ENCODE measurements at regions not wholly inside any gene's neighbourhood (a gene's known extent, or its start where the extent isn't known, plus 50 kb on each side); places are given as distances from the start of the nearest gene placed in this dataset.
"Not testable (repeated sequence)": the region's sequence is repeated elsewhere in the genome, so short reads cannot be mapped to it uniquely, and the experiment has no call there.

DNA sequence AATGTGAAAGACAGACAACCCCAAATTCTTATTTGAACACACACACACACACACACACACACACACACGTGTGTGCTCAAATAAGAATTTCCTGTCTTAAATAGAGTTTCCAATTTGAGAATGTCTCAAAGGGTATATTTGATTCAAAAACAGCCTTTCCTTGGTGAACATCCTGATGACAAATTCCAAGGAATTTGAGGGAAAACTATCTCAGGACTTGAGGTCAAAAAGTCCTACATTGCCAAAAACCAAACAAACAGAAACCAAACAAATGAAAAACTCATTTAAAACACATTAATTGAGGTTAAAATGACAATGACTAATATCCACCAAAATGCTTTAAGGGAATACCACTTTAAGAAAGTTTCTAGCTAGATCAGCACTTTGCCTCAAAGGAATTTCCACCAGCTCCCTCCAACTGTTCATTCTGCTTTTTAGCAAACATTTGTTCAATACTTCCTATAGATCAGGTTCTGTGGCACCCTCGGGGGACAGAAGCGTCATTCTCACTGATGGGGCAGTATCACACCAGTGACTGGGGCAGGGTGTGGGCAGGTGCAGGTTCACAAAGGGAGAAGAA lies 232.1 kb upstream of the TRIB2 start:
- Mint-ChIP-seq H3K27me3 (ENCODE audit: low read depth) (no peaks in the 10 kb centered on the region), H3K4me1 (ENCODE audit: low read depth) (peaks cover 47% of the 10 kb centered on the region), H3K4me3 (no peak overlapping the region), H3K27ac (no peak overlapping the region), H3K36me3 (ENCODE audit: insufficient read depth in 2 of 2) (no peaks in the 10 kb centered on the region), H3K9me3 (peaks cover 0 to 4% of the 10 kb centered on the region in 2 donors)
- ATAC-seq (replicated peaks in 1 of 2) (no peak), DNase-seq (no peak)

- no peak overlapping the region for H3K4me3 Mint-ChIP-seq
- ATAC-seq (replicated peaks in 1 of 2), result no peak
- no peak for DNase-seq
- no peaks in the 10 kb centered on the region for H3K9me3 Mint-ChIP-seq
- peak overlapping the region; percentile 38 for H3K27ac Mint-ChIP-seq
- peaks cover 52% of the 10 kb centered on the region for H3K4me1 Mint-ChIP-seq (ENCODE audit: low read depth)
- no peaks in the 10 kb centered on the region for H3K36me3 Mint-ChIP-seq (ENCODE audit: insufficient read depth in 2 of 2)
- no peaks in the 10 kb centered on the region for H3K27me3 Mint-ChIP-seq (ENCODE audit: low read depth)
These were observed 230.3 kb upstream of the TRIB2 start for GRCh38 chr2:12486205-12487118.

- no peak overlapping the region for H3K27ac Mint-ChIP-seq
- H3K36me3 Mint-ChIP-seq (ENCODE audit: insufficient read depth in 2 of 2), result no peaks in the 10 kb centered on the region
- ATAC-seq (replicated peaks in 1 of 2) (no peak), DNase-seq (no peak)
- no peaks in the 10 kb centered on the region for H3K27me3 Mint-ChIP-seq (ENCODE audit: low read depth)
- peak overlapping the region in 1 of 2 donors; percentile 83 for H3K4me3 Mint-ChIP-seq
- peaks cover 52% of the 10 kb centered on the region for H3K4me1 Mint-ChIP-seq (ENCODE audit: low read depth)
- H3K9me3 Mint-ChIP-seq, result no peaks in the 10 kb centered on the region
These were observed 229.3 kb upstream of the TRIB2 start for GRCh38 chr2:12487253-12488004.

- peak overlapping the region; percentile 88 for H3K27ac Mint-ChIP-seq
- H3K36me3 Mint-ChIP-seq (ENCODE audit: insufficient read depth in 2 of 2), result no peaks in the 10 kb centered on the region
- H3K4me1 Mint-ChIP-seq (ENCODE audit: low read depth), result peaks cover 60% of the 10 kb centered on the region
- no peaks in the 10 kb centered on the region for H3K9me3 Mint-ChIP-seq
- ATAC-seq (replicated peaks in 1 of 2) (peak; percentile 66 to 79), DNase-seq (peak; percentile 21 to 50)
- H3K27me3 Mint-ChIP-seq (ENCODE audit: low read depth), result no peaks in the 10 kb centered on the region
- peak overlapping the region; percentile 27 to 83 for H3K4me3 Mint-ChIP-seq
These were observed 228.1 kb upstream of the TRIB2 start for GRCh38 chr2:12488352-12489318.

DNA sequence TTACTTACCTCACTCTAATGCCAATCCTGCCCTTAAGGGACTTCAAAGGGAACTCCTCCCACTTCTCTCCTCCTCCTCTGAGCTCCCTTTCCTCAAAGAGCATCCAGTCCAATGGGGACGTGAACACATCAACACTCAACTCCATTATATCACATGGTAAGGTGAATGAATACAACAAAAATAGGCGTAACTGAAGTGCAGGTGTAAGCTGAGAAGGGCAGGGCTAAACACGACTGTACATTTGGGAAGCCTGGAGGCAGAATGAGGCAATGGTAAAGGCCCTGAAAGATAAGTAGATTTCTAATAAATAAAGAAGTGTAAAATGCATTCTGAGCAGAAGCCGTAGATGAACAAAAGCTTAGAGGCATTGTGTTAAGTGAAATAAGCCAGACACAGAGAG lies 226.1 kb upstream of the TRIB2 start:
- DNase-seq (no peak), ATAC-seq (replicated peaks in 1 of 2) (no peak)
- Mint-ChIP-seq H3K4me3 (no peak overlapping the region), H3K9me3 (no peaks in the 10 kb centered on the region), H3K4me1 (ENCODE audit: low read depth) (peaks cover 57% of the 10 kb centered on the region), H3K36me3 (ENCODE audit: insufficient read depth in 2 of 2) (no peaks in the 10 kb centered on the region), H3K27me3 (ENCODE audit: low read depth) (no peaks in the 10 kb centered on the region), H3K27ac (no peak overlapping the region)

- not testable (repeated sequence) for H3K9me3 Mint-ChIP-seq, DNase-seq
These were observed 224.4 kb upstream of the TRIB2 start for GRCh38 chr2:12492360-12492759.

GRCh38 chr2:12493031-12493513 lies 223.7 kb upstream of the TRIB2 start:
- Mint-ChIP-seq H3K36me3 (ENCODE audit: insufficient read depth in 2 of 2) (no peaks in the 10 kb centered on the region), H3K9me3 (peaks cover 0 to 2% of the 10 kb centered on the region in 2 donors), H3K4me3 (peak overlapping the region in 1 of 2 donors; percentile 15), H3K4me1 (ENCODE audit: low read depth) (peaks cover 56% of the 10 kb centered on the region), H3K27me3 (ENCODE audit: low read depth) (no peaks in the 10 kb centered on the region), H3K27ac (peak overlapping the region; percentile 29)
- ATAC-seq (replicated peaks in 1 of 2), result peak; percentile 74 to 81
- peak; percentile 46 to 50 for DNase-seq

More at GRCh38 chr2:12492360-12492759, 224.4 kb upstream of the TRIB2 start:
- not testable (repeated sequence) for H3K36me3 Mint-ChIP-seq (ENCODE audit: insufficient read depth in 2 of 2); H3K27ac Mint-ChIP-seq; H3K27me3 Mint-ChIP-seq (ENCODE audit: low read depth); ATAC-seq (replicated peaks in 1 of 2); H3K4me3 Mint-ChIP-seq
- H3K4me1 Mint-ChIP-seq (ENCODE audit: low read depth), result peaks cover 56% of the 10 kb centered on the region

DNA sequence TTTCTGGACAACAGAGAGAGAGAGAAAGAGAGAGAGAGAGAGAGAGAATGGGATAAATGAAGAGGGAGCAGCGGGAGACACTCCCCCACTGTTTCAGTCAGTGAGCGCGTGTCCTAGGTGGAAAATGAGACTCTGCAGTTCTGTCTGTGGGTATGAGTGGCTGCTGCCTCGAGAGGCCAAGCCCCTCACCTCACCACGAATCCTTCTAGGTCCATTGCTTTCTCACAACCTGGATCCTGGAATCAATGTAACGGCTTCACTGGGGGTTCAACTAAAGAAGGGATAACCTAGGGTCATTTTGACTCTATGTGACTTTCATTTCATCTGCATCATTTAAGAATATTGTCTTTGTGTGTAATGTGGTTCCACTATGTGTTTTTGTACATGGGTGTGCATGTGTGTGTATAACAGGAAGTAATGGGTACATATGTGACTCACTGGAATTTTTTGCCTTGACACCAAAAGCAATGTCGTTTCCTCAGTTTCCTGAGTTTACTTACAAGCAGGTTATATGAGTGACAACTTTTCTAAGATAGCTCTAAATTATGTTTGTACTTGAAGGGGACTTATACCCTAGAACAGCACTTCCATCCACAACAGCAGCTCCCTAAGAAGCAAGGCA lies 221.4 kb upstream of the TRIB2 start:
- ATAC-seq (replicated peaks in 1 of 2), result peak; percentile 69 to 79
- DNase-seq, result peak in 1 of 2 donors; percentile 14
- no peaks in the 10 kb centered on the region for H3K27me3 Mint-ChIP-seq (ENCODE audit: low read depth)
- H3K4me1 Mint-ChIP-seq (ENCODE audit: low read depth), result peaks cover 59% of the 10 kb centered on the region
- H3K36me3 Mint-ChIP-seq (ENCODE audit: insufficient read depth in 2 of 2), result no peaks in the 10 kb centered on the region
- peak overlapping the region; percentile 87 for H3K27ac Mint-ChIP-seq
- peaks cover 0 to 2% of the 10 kb centered on the region in 2 donors for H3K9me3 Mint-ChIP-seq
- H3K4me3 Mint-ChIP-seq, result peak overlapping the region; percentile 40 to 87

DNA sequence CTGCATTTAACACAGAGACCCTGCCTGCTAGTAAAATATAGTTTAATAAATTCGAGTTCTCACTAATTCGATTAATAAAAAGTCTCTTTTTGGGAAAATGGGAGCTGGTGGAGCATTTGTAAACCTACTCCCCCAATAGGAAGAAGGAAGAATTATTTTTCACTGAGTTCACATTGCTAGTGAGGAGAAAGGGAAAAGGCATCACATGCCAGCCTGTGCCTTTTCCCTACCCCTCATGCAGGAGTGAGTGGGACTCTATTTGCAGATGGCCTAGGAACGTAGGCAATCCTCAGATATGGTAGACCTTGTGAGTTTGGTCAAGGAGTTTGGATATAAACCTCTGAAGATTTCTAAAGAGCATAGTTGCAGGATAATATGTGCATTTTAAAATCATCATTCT lies 218.4 kb upstream of the TRIB2 start:
- H3K4me1 Mint-ChIP-seq (ENCODE audit: low read depth), result peaks cover 79% of the 10 kb centered on the region
- H3K36me3 Mint-ChIP-seq (ENCODE audit: insufficient read depth in 2 of 2), result no peaks in the 10 kb centered on the region
- peaks cover 0 to 4% of the 10 kb centered on the region in 2 donors for H3K9me3 Mint-ChIP-seq
- DNase-seq (no peak), ATAC-seq (replicated peaks in 1 of 2) (no peak)
- H3K27ac Mint-ChIP-seq, result peak overlapping the region; percentile 21
- peak overlapping the region in 1 of 2 donors; percentile 15 for H3K4me3 Mint-ChIP-seq
- no peaks in the 10 kb centered on the region for H3K27me3 Mint-ChIP-seq (ENCODE audit: low read depth)

DNA sequence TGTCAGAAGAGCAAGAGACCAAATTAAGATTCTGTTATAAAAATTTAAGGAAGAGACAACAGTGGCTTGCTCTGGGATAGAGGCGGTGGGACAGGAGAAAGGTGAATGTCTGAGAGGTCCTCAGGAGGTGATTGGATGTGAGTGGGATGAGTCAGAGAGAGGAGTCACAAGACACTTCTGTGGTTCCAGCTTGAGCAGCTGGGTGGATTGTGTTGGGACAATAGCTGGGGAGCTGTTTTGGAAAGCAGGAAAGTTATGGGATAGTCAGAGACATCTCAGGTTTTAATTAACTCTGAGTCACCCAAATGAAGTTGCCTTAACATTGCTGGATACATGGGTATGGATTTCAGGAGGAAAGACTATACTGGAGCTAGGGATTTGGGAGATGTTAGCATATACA lies 218.0 kb upstream of the TRIB2 start:
- Mint-ChIP-seq H3K27ac (no peak overlapping the region), H3K9me3 (peaks cover 0 to 4% of the 10 kb centered on the region in 2 donors), H3K27me3 (ENCODE audit: low read depth) (no peaks in the 10 kb centered on the region), H3K36me3 (ENCODE audit: insufficient read depth in 2 of 2) (no peaks in the 10 kb centered on the region), H3K4me3 (no peak overlapping the region), H3K4me1 (ENCODE audit: low read depth) (peaks cover 79% of the 10 kb centered on the region)
- ATAC-seq (replicated peaks in 1 of 2) (no peak), DNase-seq (no peak)

DNA sequence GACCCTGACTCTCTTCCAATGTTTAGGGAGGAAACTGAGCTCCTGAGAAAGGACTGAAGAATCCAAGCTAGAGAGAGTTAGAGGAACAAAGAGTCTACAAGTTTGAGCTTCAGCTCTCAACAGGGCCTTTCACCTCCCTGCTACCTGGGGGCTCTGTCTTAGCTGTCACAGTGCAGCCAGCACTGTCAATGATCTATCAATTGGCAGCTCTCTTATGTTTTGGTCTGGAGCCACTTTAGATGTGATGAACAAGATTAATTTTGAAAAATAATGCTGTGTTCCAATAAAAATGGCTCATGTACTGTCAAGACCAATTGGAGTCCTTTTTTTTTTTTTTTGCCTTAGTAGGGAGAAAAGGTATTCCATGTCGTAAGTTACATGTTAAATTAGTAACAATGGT lies 215.8 kb upstream of the TRIB2 start:
- peaks cover 9% of the 10 kb centered on the region for H3K27me3 Mint-ChIP-seq (ENCODE audit: low read depth)

More for the DNA sequence above, 215.8 kb upstream of the TRIB2 start:
- ATAC-seq (replicated peaks in 1 of 2), result no peak
- peaks cover 90% of the 10 kb centered on the region for H3K4me1 Mint-ChIP-seq (ENCODE audit: low read depth)
- no peak overlapping the region for H3K27ac Mint-ChIP-seq
- no peaks in the 10 kb centered on the region for H3K36me3 Mint-ChIP-seq (ENCODE audit: insufficient read depth in 2 of 2)
- peaks cover 0 to 4% of the 10 kb centered on the region in 2 donors for H3K9me3 Mint-ChIP-seq
- H3K4me3 Mint-ChIP-seq, result peak overlapping the region; percentile 61 to 62
- DNase-seq, result no peak
